Left lung (tissue), 4 donors: ENCODE measurements at regions not wholly inside any gene's neighbourhood (a gene's known extent, or its start where the extent isn't known, plus 50 kb on each side); places are given as distances from the start of the nearest gene placed in this dataset.
A peak's percentile ranks its signal among the peaks of the same experiment; 100 is the strongest.

Experiments used
- ATAC-seq: fragments of 200-7000 bp; cut with Tn5 transposase; one replicate; pipeline ENCODE4 v1.9.1; 2020; ENCODE audit warnings: moderate library complexity
- DNase-seq, 4 donors: peaks; one replicate each; pipeline ENCODE4 v3.0.0-alpha.2; 2013 to 2020
- H3K27ac ChIP-seq, 2 donors: fragments of 200-600 bp; sonication (generic) in 1 of 2; one replicate each; pipeline versions ENCODE4 v1.5.0 to v1.8.0; 2020 to 2021
- H3K27me3 ChIP-seq, 2 donors: fragments of 200-600 bp; sonication (generic) in 1 of 2; one replicate each; pipeline versions ENCODE4 v1.5.0 to v1.8.0; 2020 to 2021
- H3K36me3 ChIP-seq, 2 donors: fragments of 200-600 bp; sonication (generic) in 1 of 2; one replicate each; pipeline versions ENCODE4 v1.5.0 to v1.8.0; 2020 to 2021
- H3K4me1 ChIP-seq, 2 donors: fragments of 200-600 bp; one replicate each; pipeline ENCODE4 v1.8.0; 2021
- H3K4me3 ChIP-seq, 2 donors: fragments of 200-600 bp; sonication (generic) in 1 of 2; one replicate each; pipeline versions ENCODE4 v1.5.0 to v1.8.0; 2020 to 2021; ENCODE audit warnings: mild to moderate bottlenecking in 1 of 2
- H3K9me3 ChIP-seq, 2 donors: fragments of 200-600 bp; sonication (generic) in 1 of 2; one replicate each; pipeline versions ENCODE4 v1.5.0 to v1.8.0; 2020 to 2021
- CTCF ChIP-seq, 2 donors: fragments of 200-600 bp; sonication (generic) in 1 of 2; IDR thresholded peaks; one replicate each; pipeline versions ENCODE4 v1.5.0 to v1.8.0; 2021; ENCODE audit warnings: antibody characterized with exemption in 2 of 2
- intact Hi-C, 2 donors: fragments of 100-400 bp; cut with DNase I; formaldehyde crosslinking; loops; one replicate each; pipeline versions ENCODE4 v1.11.2 to v1.14.2; 2022
- donor health status: DM: no; HTN: yes; CAD: no.
- donor health status: DM: no; HTN: no; CAD: no.

- DNase-seq: no peak
- no peaks in the 10 kb centered on the region for H3K4me1 ChIP-seq
- no peak overlapping the region for H3K4me3 ChIP-seq
- no peaks in the 10 kb centered on the region for H3K27me3 ChIP-seq
- no peak for TF ChIP-seq CTCF (IDR thresholded peaks at IDR 0.05)
- no peaks in the 10 kb centered on the region for H3K9me3 ChIP-seq
- intact Hi-C loops: no loop called here
- ATAC-seq: no peak
- H3K36me3 ChIP-seq: no peaks in the 10 kb centered on the region
- no peak overlapping the region for H3K27ac ChIP-seq
Measured at GRCh38 chr3:74273091-74273490, 341.4 kb downstream of the CNTN3 start.

GRCh38 chr3:74271541-74271940 lies 342.9 kb downstream of the CNTN3 start:
- Histone ChIP-seq H3K4me1 (no peaks in the 10 kb centered on the region), H3K36me3 (no peaks in the 10 kb centered on the region), H3K9me3 (no peaks in the 10 kb centered on the region), H3K27ac (no peak overlapping the region), H3K4me3 (no peak overlapping the region), H3K27me3 (no peaks in the 10 kb centered on the region)
- intact Hi-C loops: no loop called here
- peak in 1 of 4 donors; percentile 26 for DNase-seq
- no peak for ATAC-seq
- TF ChIP-seq CTCF (IDR thresholded peaks at IDR 0.05): no peak

- no peak overlapping the region for H3K27ac ChIP-seq
Measured at GRCh38 chr3:74269689-74270088, 344.8 kb downstream of the CNTN3 start.

GRCh38 chr3:74268753-74269152 lies 345.7 kb downstream of the CNTN3 start:
- TF ChIP-seq CTCF (IDR thresholded peaks at IDR 0.05): no peak
- Histone ChIP-seq H3K4me3 (no peak overlapping the region), H3K27ac (no peak overlapping the region), H3K27me3 (no peaks in the 10 kb centered on the region), H3K36me3 (no peaks in the 10 kb centered on the region), H3K9me3 (no peaks in the 10 kb centered on the region), H3K4me1 (no peaks in the 10 kb centered on the region)
- intact Hi-C loops: no loop called here
- ATAC-seq (no peak), DNase-seq (no peak)

More at GRCh38 chr3:74269689-74270088, 344.8 kb downstream of the CNTN3 start:
- Histone ChIP-seq H3K4me1 (no peaks in the 10 kb centered on the region), H3K36me3 (no peaks in the 10 kb centered on the region), H3K4me3 (no peak overlapping the region), H3K9me3 (no peaks in the 10 kb centered on the region), H3K27me3 (no peaks in the 10 kb centered on the region)
- intact Hi-C loops: no loop called here
- no peak for TF ChIP-seq CTCF (IDR thresholded peaks at IDR 0.05)
- ATAC-seq: no peak
- no peak for DNase-seq

- Histone ChIP-seq H3K27me3 (no peaks in the 10 kb centered on the region), H3K9me3 (no peaks in the 10 kb centered on the region), H3K36me3 (no peaks in the 10 kb centered on the region), H3K27ac (no peak overlapping the region), H3K4me3 (no peak overlapping the region), H3K4me1 (no peaks in the 10 kb centered on the region)
- intact Hi-C loops: no loop called here
- peak in 2 of 4 donors; percentile 51 to 69 for DNase-seq
- ATAC-seq: peak; percentile 76
- peak; percentile 55 to 70 for TF ChIP-seq CTCF (IDR thresholded peaks at IDR 0.05)
Measured at GRCh38 chr3:74267588-74268184, 346.8 kb downstream of the CNTN3 start.
